ENCODE measurements at regions not wholly inside any gene's neighbourhood (a gene's known extent, or its start where the extent isn't known, plus 50 kb on each side); places are given as distances from the start of the nearest gene placed in this dataset.

- TF ChIP-seq CTCF (IDR thresholded peaks at IDR 0.05; ENCODE audit: insufficient read depth, low read length) (no peak), REST (IDR thresholded peaks at IDR 0.05; ENCODE audit: insufficient replicate concordance, low read depth) (no peak), GABPA (IDR thresholded peaks at IDR 0.05; ENCODE audit: low read depth) (no peak), SPI1 (IDR thresholded peaks at IDR 0.05; ENCODE audit: borderline replicate concordance, low read depth) (no peak), POLR2AphosphoS5 (IDR thresholded peaks at IDR 0.05; ENCODE audit: low read depth) (no peak)
- no peak overlapping the region for H3K27ac ChIP-seq (replicated peaks)
- no peak for DNase-seq (ENCODE audit: low read depth in 1 of 2, low spot score in 1 of 2)
- no peaks in the 10 kb centered on the region for H3K27me3 ChIP-seq (ENCODE audit: insufficient read depth, poor library complexity, severe bottlenecking)
- H3K4me3 ChIP-seq (replicated peaks; ENCODE audit: insufficient read depth, low read length) = no peak overlapping the region
These were observed 319.4 kb downstream of the CDH10 start for GRCh38 chr5:24325306-24325832.

- H3K27me3 ChIP-seq (ENCODE audit: insufficient read depth, poor library complexity, severe bottlenecking) = no peaks in the 10 kb centered on the region
- H3K27ac ChIP-seq (replicated peaks) = no peak overlapping the region
- H3K4me3 ChIP-seq (replicated peaks; ENCODE audit: insufficient read depth, low read length) = no peak overlapping the region
- DNase-seq (ENCODE audit: low read depth in 1 of 2, low spot score in 1 of 2) = no peak
- TF ChIP-seq GABPA (IDR thresholded peaks at IDR 0.05; ENCODE audit: low read depth) (no peak), SPI1 (IDR thresholded peaks at IDR 0.05; ENCODE audit: borderline replicate concordance, low read depth) (no peak), CTCF (IDR thresholded peaks at IDR 0.05; ENCODE audit: insufficient read depth, low read length) (no peak), REST (IDR thresholded peaks at IDR 0.05; ENCODE audit: insufficient replicate concordance, low read depth) (no peak), POLR2AphosphoS5 (IDR thresholded peaks at IDR 0.05; ENCODE audit: low read depth) (no peak)
These were observed 313.2 kb downstream of the CDH10 start for GRCh38 chr5:24331531-24331930.

- TF ChIP-seq GABPA (IDR thresholded peaks at IDR 0.05; ENCODE audit: low read depth) (no peak), CTCF (IDR thresholded peaks at IDR 0.05; ENCODE audit: insufficient read depth, low read length) (no peak), POLR2AphosphoS5 (IDR thresholded peaks at IDR 0.05; ENCODE audit: low read depth) (no peak), REST (IDR thresholded peaks at IDR 0.05; ENCODE audit: insufficient replicate concordance, low read depth) (no peak), SPI1 (IDR thresholded peaks at IDR 0.05; ENCODE audit: borderline replicate concordance, low read depth) (no peak)
- no peak for DNase-seq (ENCODE audit: low read depth in 1 of 2, low spot score in 1 of 2)
- Histone ChIP-seq H3K4me3 (replicated peaks; ENCODE audit: insufficient read depth, low read length) (no peak overlapping the region), H3K27ac (replicated peaks) (no peak overlapping the region), H3K27me3 (ENCODE audit: insufficient read depth, poor library complexity, severe bottlenecking) (no peaks in the 10 kb centered on the region)
These were observed 297.6 kb downstream of the CDH10 start for GRCh38 chr5:24347158-24347557.

Data from HL-60 (cell line).